H9 (cell line): ENCODE measurements at regions not wholly inside any gene's neighbourhood (a gene's known extent, or its start where the extent isn't known, plus 50 kb on each side); places are given as distances from the start of the nearest gene placed in this dataset.

ENCODE experiments used
- DNase-seq: peaks from one replicate; pipeline ENCODE4 v3.0.0-alpha.2; 2017
- H2AFZ ChIP-seq: one replicate; pipeline ENCODE4 v1.6.1; 2013; ENCODE audit warnings: mild to moderate bottlenecking, low read length, control low read depth, moderate library complexity
- H2AK5ac ChIP-seq: 2 replicates; pipeline ENCODE4 v1.6.1; 2013; ENCODE audit warnings: low read length, control low read depth, mixed read lengths; ENCODE audit not compliant: insufficient read length
- H2BK120ac ChIP-seq: one replicate; pipeline ENCODE4 v1.6.1; 2013; ENCODE audit warnings: low read depth, mild to moderate bottlenecking, low read length, control low read depth, inconsistent platforms; ENCODE audit not compliant: poor library complexity, severe bottlenecking
- H2BK12ac ChIP-seq: 2 replicates; pipeline ENCODE4 v1.6.1; 2013; ENCODE audit warnings: low read length, control low read depth, mixed read lengths, low read depth; ENCODE audit not compliant: insufficient read length
- H2BK15ac ChIP-seq: 2 replicates; pipeline ENCODE4 v1.6.1; 2013; ENCODE audit warnings: low read depth, low read length, control low read depth
- H2BK20ac ChIP-seq: one replicate; pipeline ENCODE4 v1.6.1; 2013; ENCODE audit warnings: low read depth, mild to moderate bottlenecking, low read length, control low read depth, inconsistent platforms; ENCODE audit not compliant: poor library complexity, severe bottlenecking
- H2BK5ac ChIP-seq: 2 replicates; pipeline ENCODE4 v1.6.1; 2013; ENCODE audit warnings: low read length, control low read depth, mixed read lengths; ENCODE audit not compliant: insufficient read length
- H3K14ac ChIP-seq: 2 replicates; pipeline ENCODE4 v1.6.1; 2013; ENCODE audit warnings: low read length, control low read depth; ENCODE audit not compliant: insufficient read depth
- H3K18ac ChIP-seq: 2 replicates; pipeline ENCODE4 v1.6.1; 2013; ENCODE audit warnings: low read depth, mild to moderate bottlenecking, mixed read lengths, low read length, control low read depth; ENCODE audit not compliant: insufficient read length
- H3K23ac ChIP-seq: 2 replicates; pipeline ENCODE4 v1.6.1; 2013; ENCODE audit warnings: low read length, control low read depth, mixed read lengths, low read depth; ENCODE audit not compliant: insufficient read length
- H3K23me2 ChIP-seq: 2 replicates; pipeline ENCODE4 v1.6.1; 2013; ENCODE audit warnings: low read depth, mild to moderate bottlenecking, mixed read lengths, low read length, control low read depth; ENCODE audit not compliant: insufficient read length, poor library complexity, severe bottlenecking
- H3K27ac ChIP-seq: 2 replicates; pipeline ENCODE4 v1.5.1; 2013; ENCODE audit warnings: low read length, control low read depth, mixed read lengths, low read depth; ENCODE audit not compliant: insufficient read length
- H3K27me3 ChIP-seq: 2 replicates; pipeline ENCODE4 v1.6.1; 2013; ENCODE audit warnings: low read length, control low read depth, inconsistent platforms; ENCODE audit not compliant: insufficient read depth
- H3K4ac ChIP-seq: 2 replicates; pipeline ENCODE4 v1.6.1; 2013; ENCODE audit warnings: low read depth, mild to moderate bottlenecking, control low read depth, inconsistent platforms, low read length, moderate library complexity
- H3K4me1 ChIP-seq: 2 replicates; pipeline ENCODE4 v1.6.1; 2013; ENCODE audit warnings: low read length, control low read depth, inconsistent platforms; ENCODE audit not compliant: insufficient read depth
- H3K4me2 ChIP-seq: 2 replicates; pipeline ENCODE4 v1.6.1; 2013; ENCODE audit warnings: low read length, control low read depth, mixed read lengths; ENCODE audit not compliant: insufficient read length, insufficient read depth
- H3K56ac ChIP-seq: 2 replicates; pipeline ENCODE4 v1.6.1; 2013; ENCODE audit warnings: low read depth, mild to moderate bottlenecking, mixed read lengths, low read length, control low read depth; ENCODE audit not compliant: insufficient read length
- H3K79me1 ChIP-seq: 2 replicates; pipeline ENCODE4 v1.6.1; 2013; ENCODE audit warnings: low read depth, mild to moderate bottlenecking, moderate library complexity, low read length, control low read depth, inconsistent platforms; ENCODE audit not compliant: insufficient read depth, poor library complexity, severe bottlenecking
- H3K79me2 ChIP-seq: 2 replicates; pipeline ENCODE4 v1.6.1; 2013; ENCODE audit warnings: low read length, control low read depth, inconsistent platforms; ENCODE audit not compliant: insufficient read depth
- H3K9ac ChIP-seq: 2 replicates; pipeline ENCODE4 v1.6.1; 2013; ENCODE audit warnings: low read length, control low read depth, mixed read lengths; ENCODE audit not compliant: insufficient read length; ENCODE audit errors: extremely low read depth
- H3K9me3 ChIP-seq: one replicate; pipeline ENCODE4 v1.6.1; 2013; ENCODE audit warnings: low read depth, low read length, inconsistent platforms; ENCODE audit not compliant: control insufficient read depth
- H3T11ph ChIP-seq: one replicate; pipeline ENCODE4 v1.6.1; 2013; ENCODE audit warnings: mild to moderate bottlenecking, low read length, control low read depth, inconsistent platforms
- H4K20me1 ChIP-seq: one replicate; pipeline ENCODE4 v1.6.1; 2013; ENCODE audit not compliant: control insufficient read depth, insufficient read length, insufficient read depth
- H4K5ac ChIP-seq: 2 replicates; pipeline ENCODE4 v1.6.1; 2013; ENCODE audit warnings: low read depth, mild to moderate bottlenecking, mixed read lengths, low read length, control low read depth; ENCODE audit not compliant: insufficient read length
- H4K8ac ChIP-seq: replicated peaks from 2 replicates; pipeline ENCODE4 v1.6.1; 2013; ENCODE audit warnings: low read length, control low read depth, mixed read lengths, low read depth; ENCODE audit not compliant: insufficient read length
- H4K91ac ChIP-seq: 2 replicates; pipeline ENCODE4 v1.6.1; 2013; ENCODE audit warnings: low read depth, mild to moderate bottlenecking, moderate library complexity, mixed read lengths, low read length, control low read depth; ENCODE audit not compliant: insufficient read length
- H3K27ac Mint-ChIP-seq, 3 experiments: 2 replicates in 2 of 3; 3 replicates in 1 of 3; pipeline ENCODE4 v1.8.0; 2020 to 2021; ENCODE audit warnings: mixed read lengths in 3 of 3, mild to moderate bottlenecking in 1 of 3, moderate library complexity in 1 of 3
- H3K27me3 Mint-ChIP-seq: 2 replicates; pipeline ENCODE4 v1.8.0; 2021; ENCODE audit warnings: low read depth, mild to moderate bottlenecking, moderate library complexity, mixed read lengths
- H3K36me3 Mint-ChIP-seq, 3 experiments: 2 replicates in 2 of 3; 3 replicates in 1 of 3; pipeline ENCODE4 v1.8.0; 2020 to 2021; ENCODE audit warnings: low read depth in 3 of 3, mixed read lengths in 3 of 3; ENCODE audit not compliant: insufficient read depth in 1 of 3
- H3K4me1 Mint-ChIP-seq, 2 experiments: 2 replicates each; pipeline ENCODE4 v1.8.0; 2020; ENCODE audit warnings: mixed read lengths in 2 of 2
- H3K4me3 Mint-ChIP-seq, 2 experiments: 2 replicates in 1 of 2; 3 replicates in 1 of 2; pipeline ENCODE4 v1.8.0; 2020 to 2021; ENCODE audit warnings: mild to moderate bottlenecking in 2 of 2, mixed read lengths in 2 of 2, moderate library complexity in 1 of 2
- H3K9me3 Mint-ChIP-seq, 2 experiments: 2 replicates in 1 of 2; 3 replicates in 1 of 2; pipeline ENCODE4 v1.8.0; 2020; ENCODE audit warnings: mild to moderate bottlenecking in 2 of 2, mixed read lengths in 2 of 2, moderate library complexity in 1 of 2
- CTCF ChIP-seq: fragments of 200-600 bp; sonication (generic); conservative IDR thresholded peaks from 3 replicates; pipeline ENCODE4 v1.8.0; 2021; ENCODE audit warnings: antibody characterized with exemption, mild to moderate bottlenecking
- WGBS: extraction: QIAGEN DNeasy Blood & Tissue Kit; methylation state at CpG from one replicate; pipeline ENCODE4 v1.1.7; 2013; ENCODE audit warnings: missing lambda C conversion rate, low lambda C conversion rate, mixed read lengths; ENCODE audit not compliant: insufficient read length; ENCODE audit errors: extremely low coverage; 5-methylcytosine and 5-hydroxymethylcytosine counted together

GRCh38 chr5:178786859-178787499 is 56.5 kb upstream of the ZNF354A start:
- TF ChIP-seq CTCF: no peak
- H4K20me1 ChIP-seq: no peaks in the 10 kb centered on the region

More at GRCh38 chr5:178786859-178787499, 56.5 kb upstream of the ZNF354A start:
- H3K18ac ChIP-seq: no peak overlapping the region
- no peak overlapping the region for H2BK20ac ChIP-seq
- H3K23ac ChIP-seq: no peak overlapping the region
- H3K9ac ChIP-seq: no peak overlapping the region
- Mint-ChIP-seq H3K27ac (no peak overlapping the region), H3K9me3 (peaks cover 22 to 79% of the 10 kb centered on the region in 2 experiments), H3K4me1 (no peaks in the 10 kb centered on the region), H3K36me3 (peaks cover 0 to 4% (median 0%) of the 10 kb centered on the region in 3 experiments; a peak in 1 of 7 replicates), H3K27me3 (peaks cover 2% of the 10 kb centered on the region; the same call in 1 of the 2 replicates), H3K4me3 (no peak overlapping the region)
- H2BK15ac ChIP-seq: no peak overlapping the region
- H4K8ac ChIP-seq: no peak overlapping the region
- H3K23me2 ChIP-seq: no peaks in the 10 kb centered on the region
- H4K5ac ChIP-seq: no peak overlapping the region
- no peak overlapping the region for H2AK5ac ChIP-seq
- no peaks in the 10 kb centered on the region for H3K27me3 ChIP-seq
- H3K9me3 ChIP-seq: no peaks in the 10 kb centered on the region
- H2BK120ac ChIP-seq: no peak overlapping the region
- no peak overlapping the region for H3T11ph ChIP-seq
- no peak overlapping the region for H3K14ac ChIP-seq
- H2AFZ ChIP-seq: no peak overlapping the region
- no peak overlapping the region for H3K27ac ChIP-seq
- no peak overlapping the region for H2BK12ac ChIP-seq
- WGBS: no CpG with 5 or more reads among the region's 9 CpGs
- H3K79me2 ChIP-seq: no peaks in the 10 kb centered on the region
- H3K79me1 ChIP-seq: no peaks in the 10 kb centered on the region
- no peak overlapping the region for H3K56ac ChIP-seq
- H2BK5ac ChIP-seq: no peak overlapping the region
- H3K4ac ChIP-seq: no peak overlapping the region
- no peak overlapping the region for H3K4me2 ChIP-seq
- DNase-seq: no peak
- no peaks in the 10 kb centered on the region for H3K4me1 ChIP-seq
- no peak overlapping the region for H4K91ac ChIP-seq
